BJ (cell line): ENCODE measurements at regions not wholly inside any gene's neighbourhood (a gene's known extent, or its start where the extent isn't known, plus 50 kb on each side); places are given as distances from the start of the nearest gene placed in this dataset.

Source experiments
- CTCF ChIA-PET: fragments of 350-600 bp; formaldehyde crosslinking; extraction: SDS; loops from one replicate; lab custom pipeline; 2021; ENCODE audit warnings: antibody characterized with exemption, inconsistent platforms; lab: Yijun Ruan, JAX
- POLR2A ChIA-PET: fragments of 300-600 bp; sonication (Branson Sonifier 250); formaldehyde crosslinking; extraction: SDS; loops from one replicate; lab custom pipeline; 2021; ENCODE audit warnings: antibody characterized with exemption; lab: Charles Lee
- DNase-seq: peaks from one replicate; pipeline ENCODE4 v3.0.0-alpha.2; 2011; ENCODE audit warnings: low read depth
- H3K27me3 ChIP-seq: 2 replicates; pipeline ENCODE4 v1.6.0; 2011; ENCODE audit warnings: low read length; ENCODE audit not compliant: control insufficient read depth, insufficient read depth
- H3K36me3 ChIP-seq: 2 replicates; pipeline ENCODE4 v1.5.1; 2011; ENCODE audit warnings: low read length; ENCODE audit not compliant: control insufficient read depth, insufficient read depth
- H3K4me3 ChIP-seq: 2 replicates; pipeline ENCODE4 v1.5.1; 2011; ENCODE audit warnings: low read depth, mild to moderate bottlenecking, control low read depth, low read length
- TF ChIP-seq, protein P1 (sequence below): IDR thresholded peaks from 2 replicates; pipeline ENCODE4 v1.5.1; 2011; ENCODE audit warnings: low read depth, mild to moderate bottlenecking, control low read depth, inconsistent platforms, low read length, moderate library complexity; ENCODE audit not compliant: insufficient read depth

DNA sequence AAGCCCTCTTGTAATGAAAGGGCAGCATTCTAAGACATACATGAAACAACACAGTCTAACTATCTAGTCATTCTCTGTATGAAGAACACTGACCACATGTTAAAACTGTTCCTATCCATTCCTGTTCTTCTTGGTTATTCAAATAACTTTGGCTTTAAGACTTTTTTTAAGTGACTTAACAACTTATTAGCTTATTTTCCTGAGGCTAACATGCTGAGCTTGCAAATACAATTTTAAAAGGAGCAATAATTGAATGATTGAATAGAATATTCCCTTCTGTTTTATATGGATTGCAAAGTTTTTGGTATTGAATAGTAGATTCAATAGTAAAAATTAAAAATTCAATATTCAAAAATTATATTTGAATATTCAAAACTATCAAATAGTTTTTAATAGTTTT is 92.3 kb downstream of the HTR5A start:
- POLR2A ChIA-PET, result no interaction called here
- CTCF ChIA-PET, result interaction anchor here (0.9 to 1.0 kb wide), 2 partner anchors 182 to 217 kb away, joined by 3 read pairs; no protein-coding TSS in a partner anchor
- H3K36me3 ChIP-seq, result no peaks in the 10 kb centered on the region
- TF ChIP-seq, protein P1, sequence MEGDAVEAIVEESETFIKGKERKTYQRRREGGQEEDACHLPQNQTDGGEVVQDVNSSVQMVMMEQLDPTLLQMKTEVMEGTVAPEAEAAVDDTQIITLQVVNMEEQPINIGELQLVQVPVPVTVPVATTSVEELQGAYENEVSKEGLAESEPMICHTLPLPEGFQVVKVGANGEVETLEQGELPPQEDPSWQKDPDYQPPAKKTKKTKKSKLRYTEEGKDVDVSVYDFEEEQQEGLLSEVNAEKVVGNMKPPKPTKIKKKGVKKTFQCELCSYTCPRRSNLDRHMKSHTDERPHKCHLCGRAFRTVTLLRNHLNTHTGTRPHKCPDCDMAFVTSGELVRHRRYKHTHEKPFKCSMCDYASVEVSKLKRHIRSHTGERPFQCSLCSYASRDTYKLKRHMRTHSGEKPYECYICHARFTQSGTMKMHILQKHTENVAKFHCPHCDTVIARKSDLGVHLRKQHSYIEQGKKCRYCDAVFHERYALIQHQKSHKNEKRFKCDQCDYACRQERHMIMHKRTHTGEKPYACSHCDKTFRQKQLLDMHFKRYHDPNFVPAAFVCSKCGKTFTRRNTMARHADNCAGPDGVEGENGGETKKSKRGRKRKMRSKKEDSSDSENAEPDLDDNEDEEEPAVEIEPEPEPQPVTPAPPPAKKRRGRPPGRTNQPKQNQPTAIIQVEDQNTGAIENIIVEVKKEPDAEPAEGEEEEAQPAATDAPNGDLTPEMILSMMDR, result no peak
- DNase-seq, result no peak
- 0 out of 2 replicates have a peak, but pooled peaks cover 2% of the 10 kb centered on the region for H3K27me3 ChIP-seq
- no peak overlapping the region for H3K4me3 ChIP-seq

DNA sequence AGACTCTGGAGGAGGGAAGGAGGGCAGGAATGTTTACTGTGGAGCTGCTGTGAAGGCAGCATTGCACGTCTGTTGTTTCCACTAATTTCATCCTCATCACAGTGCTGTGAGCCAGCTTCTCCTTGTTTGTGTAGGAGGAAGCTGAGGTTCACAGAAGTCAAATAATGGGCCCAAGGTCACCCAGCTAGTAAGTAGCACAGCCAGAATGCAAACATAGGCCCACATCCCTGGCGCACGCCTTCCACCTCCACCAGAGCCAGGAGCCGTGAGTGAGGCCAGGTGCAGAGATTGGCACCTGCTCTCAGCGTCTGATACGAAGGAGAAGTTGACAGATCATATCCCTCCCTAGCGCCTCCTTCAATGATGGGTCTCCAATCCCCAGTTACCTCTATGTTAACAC is 93.6 kb downstream of the HTR5A start:
- POLR2A ChIA-PET, result no interaction called here
- CTCF ChIA-PET, result interaction anchor here (0.7 to 1.0 kb wide), 2 partner anchors 181 to 182 kb away, joined by 3 read pairs; no protein-coding TSS in a partner anchor
- DNase-seq, result no peak
- TF ChIP-seq, protein P1, result no peak
- 0 out of 2 replicates have a peak, but pooled peaks cover 2% of the 10 kb centered on the region for H3K27me3 ChIP-seq
- H3K4me3 ChIP-seq, result no peak overlapping the region
- no peaks in the 10 kb centered on the region for H3K36me3 ChIP-seq

DNA sequence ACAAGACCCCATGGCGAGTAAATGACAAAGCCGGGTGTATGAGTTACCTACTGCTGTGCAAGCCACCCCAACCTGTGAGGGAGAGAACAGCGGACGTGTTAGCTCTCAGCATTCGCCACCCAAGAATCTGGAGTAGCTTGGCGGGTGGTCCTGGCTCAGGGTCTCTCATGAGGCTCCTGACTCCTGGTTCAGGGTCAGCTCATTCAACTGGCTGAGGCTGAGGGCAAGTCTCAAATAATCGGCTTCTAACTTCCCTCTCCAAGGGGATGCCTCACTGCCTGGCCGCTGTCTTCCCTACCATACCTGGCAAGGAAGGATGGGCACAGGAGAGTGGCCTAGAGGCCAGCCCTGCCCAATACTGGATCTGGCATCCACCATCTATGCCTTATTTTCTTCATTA is 94.2 kb downstream of the HTR5A start:
- ChIA-PET POLR2A (no interaction called here), CTCF (no interaction called here)
- TF ChIP-seq, protein P1, result no peak
- no peak for DNase-seq
- no peak overlapping the region for H3K4me3 ChIP-seq
- H3K36me3 ChIP-seq, result no peaks in the 10 kb centered on the region
- 0 out of 2 replicates have a peak, but pooled peaks cover 2% of the 10 kb centered on the region for H3K27me3 ChIP-seq

DNA sequence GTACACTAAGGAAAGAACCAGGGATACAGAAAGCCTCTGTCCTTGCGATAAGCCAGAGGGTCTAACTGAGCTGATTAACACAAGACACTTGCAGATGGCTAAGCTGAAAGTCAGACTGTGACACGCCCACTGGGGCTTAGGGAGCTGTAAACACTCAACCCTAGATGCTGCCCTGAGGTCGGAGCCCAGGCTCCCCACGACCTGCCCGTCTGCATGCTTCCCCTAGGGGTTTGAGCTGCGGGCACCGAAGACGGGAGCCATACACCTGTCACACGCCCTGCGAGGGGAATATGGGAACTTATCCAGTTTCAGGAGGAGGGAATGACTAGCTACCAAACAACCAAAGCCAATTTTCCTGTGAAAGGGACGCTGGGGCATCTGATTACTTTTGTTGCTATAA is 96.0 kb downstream of the HTR5A start:
- CTCF ChIA-PET, result interaction anchor here (1.4 to 2.2 kb wide), 3 partner anchors 24 to 238 kb away, joined by 5 to 8 read pairs (median 7); no protein-coding TSS in a partner anchor
- no peaks in the 10 kb centered on the region for H3K36me3 ChIP-seq
- POLR2A ChIA-PET, result no interaction called here
- TF ChIP-seq, protein P1, result no peak
- H3K27me3 ChIP-seq, result peaks cover 2% of the 10 kb centered on the region; the same call in 1 of the 2 replicates
- no peak overlapping the region for H3K4me3 ChIP-seq
- DNase-seq, result no peak

DNA sequence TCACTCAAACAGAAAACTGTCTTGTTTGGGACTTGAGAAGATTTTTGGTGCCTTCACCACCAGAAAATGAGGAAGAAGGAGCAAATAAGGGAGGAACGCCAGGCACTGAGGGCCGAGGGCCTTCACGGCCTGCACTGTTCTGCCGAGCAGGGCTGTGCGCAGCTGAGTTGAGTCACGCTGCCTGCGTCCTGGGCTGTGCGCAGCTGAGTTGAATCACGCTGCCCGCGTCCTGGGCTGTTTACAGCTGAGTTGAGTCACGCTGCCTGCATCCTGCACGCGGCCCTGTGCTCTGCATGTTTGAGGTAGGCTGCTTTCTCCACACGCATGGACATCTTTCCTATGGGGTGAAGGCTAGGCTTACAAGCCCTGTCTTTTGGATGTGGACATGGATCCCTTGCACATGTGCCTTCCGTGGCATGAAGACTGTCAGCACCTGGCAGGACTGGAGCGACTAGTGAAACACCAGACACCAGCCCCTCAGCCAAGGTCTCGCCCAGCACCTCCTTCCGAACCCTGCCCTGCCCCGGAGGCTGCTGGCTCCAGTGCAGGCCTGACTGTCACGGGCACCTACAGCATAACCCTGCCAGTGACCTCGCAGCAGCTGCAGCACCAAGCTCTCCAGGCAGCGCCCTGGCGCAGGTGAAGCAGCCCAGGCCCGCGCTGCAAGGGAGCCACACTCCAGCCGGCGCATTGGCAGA is 96.7 kb downstream of the HTR5A start:
- H3K27me3 ChIP-seq, result no peaks in the 10 kb centered on the region; the same call in 1 of the 2 replicates
- ChIA-PET POLR2A (no interaction called here), CTCF (interaction anchor here (1.4 to 2.2 kb wide), 3 partner anchors 24 to 239 kb away, joined by 5 to 8 read pairs (median 7); no protein-coding TSS in a partner anchor)
- peak; percentile 90 for DNase-seq
- no peaks in the 10 kb centered on the region for H3K36me3 ChIP-seq
- TF ChIP-seq, protein P1, result no peak
- H3K4me3 ChIP-seq, result no peak overlapping the region
